K562 (cell line): ENCODE measurements at regions not wholly inside any gene's neighbourhood (a gene's known extent, or its start where the extent isn't known, plus 50 kb on each side); places are given as distances from the start of the nearest gene placed in this dataset.

Experiments
- BRCA1 ChIP-seq, 2 experiments: fragments of 450-650 bp in 1 of 2; sonication (generic) in 1 of 2; formaldehyde crosslinking in 1 of 2; IDR thresholded peaks; 2 replicates each; pipeline versions ENCODE4 v1.5.0 to v1.6.1; 2017 to 2020; ENCODE audit warnings: mild to moderate bottlenecking in 1 of 2, missing genetic modification reagents in 1 of 2
- CHCHD3 ChIP-seq: fragments of 250-450 bp; sonication (Bioruptor Pico); IDR thresholded peaks from 2 replicates; pipeline ENCODE4 v2.1.2; 2022; ENCODE audit warnings: mild to moderate bottlenecking
- GTF2F1 ChIP-seq: IDR thresholded peaks from 2 replicates; pipeline ENCODE4 v1.6.1; 2011; ENCODE audit warnings: low read depth, low read length, improper control_type of control experiment
- HDAC1 ChIP-seq, 2 experiments: fragments of 450-650 bp; IDR thresholded peaks; 2 replicates each; pipeline ENCODE4 v1.6.1; 2016 to 2017; ENCODE audit warnings: inconsistent platforms in 1 of 2, mild to moderate bottlenecking in 1 of 2, moderate library complexity in 1 of 2
- SMARCA4 ChIP-seq: fragments of 450-650 bp; IDR thresholded peaks from 2 replicates; pipeline ENCODE4 v1.6.1; 2016
- STAT5B ChIP-seq: fragments of 250-450 bp; sonication (Bioruptor Pico); IDR thresholded peaks from 2 replicates; pipeline ENCODE4 v1.8.0; 2021; ENCODE audit warnings: mild to moderate bottlenecking, inconsistent platforms
- YY1 ChIP-seq, 3 experiments: IDR thresholded peaks; 2 replicates each; pipeline ENCODE4 v1.6.1; 2011; ENCODE audit warnings: low read length in 2 of 3, mild to moderate bottlenecking in 2 of 3, moderate library complexity in 2 of 3, borderline replicate concordance in 1 of 3, control low read depth in 1 of 3, low read depth in 1 of 3; ENCODE audit not compliant: insufficient read depth in 3 of 3, insufficient replicate concordance in 2 of 3, control insufficient read depth in 1 of 3, insufficient read length in 1 of 3; ENCODE audit errors: extremely low read depth in 1 of 3
- ZNF197 ChIP-seq: fragments of 200-800 bp; sonication (Bioruptor generic); IDR thresholded peaks from 2 replicates; pipeline ENCODE4 v1.6.1; 2016; ENCODE audit warnings: low read depth, missing genetic modification characterization, missing compliant biosample characterization
- ZNF57 ChIP-seq: fragments of 450-650 bp; formaldehyde crosslinking; IDR thresholded peaks from 2 replicates; pipeline ENCODE4 v1.4.0; 2020; ENCODE audit warnings: mild to moderate bottlenecking, moderate library complexity
- ZNF785 ChIP-seq: fragments of 250-450 bp; sonication (Bioruptor Pico); IDR thresholded peaks from 2 replicates; pipeline ENCODE4 v1.4.0; 2020; ENCODE audit warnings: mild to moderate bottlenecking
- TF ChIP-seq, protein P1 (sequence below): IDR thresholded peaks from 3 replicates; pipeline ENCODE4 v1.6.1; 2011; ENCODE audit warnings: borderline replicate concordance, mild to moderate bottlenecking; ENCODE audit not compliant: insufficient read length, insufficient read depth
- TF ChIP-seq, protein P2 (sequence below): sonication (generic); formaldehyde crosslinking; IDR thresholded peaks from 2 replicates; pipeline ENCODE4 v1.8.1; 2023; ENCODE audit warnings: mild to moderate bottlenecking, missing genetic modification reagents
- TF ChIP-seq, protein P3 (sequence below): fragments of 250-450 bp; sonication (Bioruptor Pico); IDR thresholded peaks from 2 replicates; pipeline ENCODE4 v1.4.0; 2020
- TF ChIP-seq, protein P4 (sequence below): fragments of 250-450 bp; sonication (Bioruptor Pico); IDR thresholded peaks from 2 replicates; pipeline ENCODE4 v1.5.1; 2021; ENCODE audit warnings: mild to moderate bottlenecking
- TF ChIP-seq, protein P5 (sequence below): fragments of 450-650 bp; formaldehyde crosslinking; IDR thresholded peaks from 2 replicates; pipeline ENCODE4 v1.4.0; 2022; ENCODE audit warnings: missing genetic modification characterization

DNA sequence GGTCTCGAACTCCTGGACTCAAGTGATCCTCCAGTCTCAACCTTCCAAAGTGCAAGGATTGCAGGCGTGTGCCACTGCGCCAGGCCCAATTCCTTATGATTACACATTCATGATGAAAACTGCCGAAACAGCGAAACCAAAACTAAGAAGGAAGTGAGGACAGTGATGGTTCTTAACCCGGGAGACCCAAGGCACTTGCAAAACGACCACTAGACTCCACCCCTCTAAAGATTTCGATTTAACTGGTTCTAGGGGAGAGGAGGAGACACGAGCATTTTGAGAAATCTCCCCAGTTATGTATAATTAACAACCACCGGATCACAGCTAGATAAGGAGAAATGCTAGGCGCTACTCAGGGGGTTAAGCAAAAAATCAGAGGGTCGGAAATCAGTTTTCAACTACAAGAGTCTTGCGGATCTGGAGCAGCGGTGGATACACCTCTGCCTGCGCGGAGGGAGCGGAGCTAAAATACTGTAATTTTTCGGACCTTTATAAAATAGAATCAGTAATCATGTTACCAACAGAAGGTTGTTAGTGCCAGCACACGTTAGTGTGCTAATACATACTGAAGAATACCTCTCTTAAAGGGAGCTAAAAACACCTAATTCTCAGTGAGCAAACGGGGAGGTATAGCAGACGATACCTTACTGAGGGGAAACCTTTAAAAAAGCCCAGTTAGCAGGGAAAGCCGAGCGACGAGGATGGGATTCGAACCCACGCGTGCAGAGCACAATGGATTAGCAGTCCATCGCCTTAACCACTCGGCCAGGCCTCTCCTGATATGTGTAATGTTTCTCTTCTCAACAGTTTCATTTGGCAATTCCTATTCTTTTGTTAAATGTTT, 60.0 kb upstream of the BTN3A2 start (continued):
- TF ChIP-seq, protein P1, sequence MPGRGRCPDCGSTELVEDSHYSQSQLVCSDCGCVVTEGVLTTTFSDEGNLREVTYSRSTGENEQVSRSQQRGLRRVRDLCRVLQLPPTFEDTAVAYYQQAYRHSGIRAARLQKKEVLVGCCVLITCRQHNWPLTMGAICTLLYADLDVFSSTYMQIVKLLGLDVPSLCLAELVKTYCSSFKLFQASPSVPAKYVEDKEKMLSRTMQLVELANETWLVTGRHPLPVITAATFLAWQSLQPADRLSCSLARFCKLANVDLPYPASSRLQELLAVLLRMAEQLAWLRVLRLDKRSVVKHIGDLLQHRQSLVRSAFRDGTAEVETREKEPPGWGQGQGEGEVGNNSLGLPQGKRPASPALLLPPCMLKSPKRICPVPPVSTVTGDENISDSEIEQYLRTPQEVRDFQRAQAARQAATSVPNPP: no peak
- TF ChIP-seq HDAC1 (IDR thresholded peaks at IDR 0.05): peak; percentile 40 to 51; a peak in 1 of 4 replicates
- TF ChIP-seq GTF2F1: no peak
- TF ChIP-seq ZNF785: no peak
- TF ChIP-seq BRCA1 (IDR thresholded peaks at IDR 0.05): no peak
- TF ChIP-seq BRCA1 (CRISPR knock-in tag; IDR thresholded peaks at IDR 0.05): no peak
- peak in 1 of 3 experiments; percentile 12 for TF ChIP-seq YY1 (IDR thresholded peaks at IDR 0.05; ENCODE audit: borderline replicate concordance in 1 of 3, control insufficient read depth in 1 of 3, extremely low read depth in 1 of 3, insufficient read depth in 3 of 3, insufficient read length in 1 of 3, insufficient replicate concordance in 2 of 3, low read depth in 1 of 3, low read length in 2 of 3)
- TF ChIP-seq, protein P2, sequence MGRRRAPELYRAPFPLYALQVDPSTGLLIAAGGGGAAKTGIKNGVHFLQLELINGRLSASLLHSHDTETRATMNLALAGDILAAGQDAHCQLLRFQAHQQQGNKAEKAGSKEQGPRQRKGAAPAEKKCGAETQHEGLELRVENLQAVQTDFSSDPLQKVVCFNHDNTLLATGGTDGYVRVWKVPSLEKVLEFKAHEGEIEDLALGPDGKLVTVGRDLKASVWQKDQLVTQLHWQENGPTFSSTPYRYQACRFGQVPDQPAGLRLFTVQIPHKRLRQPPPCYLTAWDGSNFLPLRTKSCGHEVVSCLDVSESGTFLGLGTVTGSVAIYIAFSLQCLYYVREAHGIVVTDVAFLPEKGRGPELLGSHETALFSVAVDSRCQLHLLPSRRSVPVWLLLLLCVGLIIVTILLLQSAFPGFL: no peak
- TF ChIP-seq, protein P3, sequence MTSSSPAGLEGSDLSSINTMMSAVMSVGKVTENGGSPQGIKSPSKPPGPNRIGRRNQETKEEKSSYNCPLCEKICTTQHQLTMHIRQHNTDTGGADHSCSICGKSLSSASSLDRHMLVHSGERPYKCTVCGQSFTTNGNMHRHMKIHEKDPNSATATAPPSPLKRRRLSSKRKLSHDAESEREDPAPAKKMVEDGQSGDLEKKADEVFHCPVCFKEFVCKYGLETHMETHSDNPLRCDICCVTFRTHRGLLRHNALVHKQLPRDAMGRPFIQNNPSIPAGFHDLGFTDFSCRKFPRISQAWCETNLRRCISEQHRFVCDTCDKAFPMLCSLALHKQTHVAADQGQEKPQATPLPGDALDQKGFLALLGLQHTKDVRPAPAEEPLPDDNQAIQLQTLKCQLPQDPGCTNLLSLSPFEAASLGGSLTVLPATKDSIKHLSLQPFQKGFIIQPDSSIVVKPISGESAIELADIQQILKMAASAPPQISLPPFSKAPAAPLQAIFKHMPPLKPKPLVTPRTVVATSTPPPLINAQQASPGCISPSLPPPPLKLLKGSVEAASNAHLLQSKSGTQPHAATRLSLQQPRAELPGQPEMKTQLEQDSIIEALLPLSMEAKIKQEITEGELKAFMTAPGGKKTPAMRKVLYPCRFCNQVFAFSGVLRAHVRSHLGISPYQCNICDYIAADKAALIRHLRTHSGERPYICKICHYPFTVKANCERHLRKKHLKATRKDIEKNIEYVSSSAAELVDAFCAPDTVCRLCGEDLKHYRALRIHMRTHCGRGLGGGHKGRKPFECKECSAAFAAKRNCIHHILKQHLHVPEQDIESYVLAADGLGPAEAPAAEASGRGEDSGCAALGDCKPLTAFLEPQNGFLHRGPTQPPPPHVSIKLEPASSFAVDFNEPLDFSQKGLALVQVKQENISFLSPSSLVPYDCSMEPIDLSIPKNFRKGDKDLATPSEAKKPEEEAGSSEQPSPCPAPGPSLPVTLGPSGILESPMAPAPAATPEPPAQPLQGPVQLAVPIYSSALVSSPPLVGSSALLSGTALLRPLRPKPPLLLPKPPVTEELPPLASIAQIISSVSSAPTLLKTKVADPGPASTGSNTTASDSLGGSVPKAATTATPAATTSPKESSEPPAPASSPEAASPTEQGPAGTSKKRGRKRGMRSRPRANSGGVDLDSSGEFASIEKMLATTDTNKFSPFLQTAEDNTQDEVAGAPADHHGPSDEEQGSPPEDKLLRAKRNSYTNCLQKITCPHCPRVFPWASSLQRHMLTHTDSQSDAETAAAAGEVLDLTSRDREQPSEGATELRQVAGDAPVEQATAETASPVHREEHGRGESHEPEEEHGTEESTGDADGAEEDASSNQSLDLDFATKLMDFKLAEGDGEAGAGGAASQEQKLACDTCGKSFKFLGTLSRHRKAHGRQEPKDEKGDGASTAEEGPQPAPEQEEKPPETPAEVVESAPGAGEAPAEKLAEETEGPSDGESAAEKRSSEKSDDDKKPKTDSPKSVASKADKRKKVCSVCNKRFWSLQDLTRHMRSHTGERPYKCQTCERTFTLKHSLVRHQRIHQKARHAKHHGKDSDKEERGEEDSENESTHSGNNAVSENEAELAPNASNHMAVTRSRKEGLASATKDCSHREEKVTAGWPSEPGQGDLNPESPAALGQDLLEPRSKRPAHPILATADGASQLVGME: no peak
- TF ChIP-seq, protein P4, sequence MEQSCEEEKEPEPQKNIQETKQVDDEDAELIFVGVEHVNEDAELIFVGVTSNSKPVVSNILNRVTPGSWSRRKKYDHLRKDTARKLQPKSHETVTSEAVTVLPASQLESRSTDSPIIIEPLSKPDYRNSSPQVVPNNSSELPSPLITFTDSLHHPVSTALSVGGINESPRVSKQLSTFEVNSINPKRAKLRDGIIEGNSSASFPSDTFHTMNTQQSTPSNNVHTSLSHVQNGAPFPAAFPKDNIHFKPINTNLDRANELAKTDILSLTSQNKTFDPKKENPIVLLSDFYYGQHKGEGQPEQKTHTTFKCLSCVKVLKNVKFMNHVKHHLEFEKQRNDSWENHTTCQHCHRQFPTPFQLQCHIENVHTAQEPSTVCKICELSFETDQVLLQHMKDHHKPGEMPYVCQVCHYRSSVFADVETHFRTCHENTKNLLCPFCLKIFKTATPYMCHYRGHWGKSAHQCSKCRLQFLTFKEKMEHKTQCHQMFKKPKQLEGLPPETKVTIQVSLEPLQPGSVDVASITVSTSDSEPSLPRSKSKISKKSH (CRISPR knock-in tag): 0 out of 2 replicates have a peak, but pooled peaks have one; percentile 34
- TF ChIP-seq, protein P5, sequence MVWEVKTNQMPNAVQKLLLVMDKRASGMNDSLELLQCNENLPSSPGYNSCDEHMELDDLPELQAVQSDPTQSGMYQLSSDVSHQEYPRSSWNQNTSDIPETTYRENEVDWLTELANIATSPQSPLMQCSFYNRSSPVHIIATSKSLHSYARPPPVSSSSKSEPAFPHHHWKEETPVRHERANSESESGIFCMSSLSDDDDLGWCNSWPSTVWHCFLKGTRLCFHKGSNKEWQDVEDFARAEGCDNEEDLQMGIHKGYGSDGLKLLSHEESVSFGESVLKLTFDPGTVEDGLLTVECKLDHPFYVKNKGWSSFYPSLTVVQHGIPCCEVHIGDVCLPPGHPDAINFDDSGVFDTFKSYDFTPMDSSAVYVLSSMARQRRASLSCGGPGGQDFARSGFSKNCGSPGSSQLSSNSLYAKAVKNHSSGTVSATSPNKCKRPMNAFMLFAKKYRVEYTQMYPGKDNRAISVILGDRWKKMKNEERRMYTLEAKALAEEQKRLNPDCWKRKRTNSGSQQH: no peak; the same call in 1 of the 2 replicates
- TF ChIP-seq SMARCA4: peak; percentile 69; the same call in 1 of the 2 replicates
- no peak for TF ChIP-seq STAT5B (CRISPR knock-in tag)
- no peak for TF ChIP-seq ZNF57 (CRISPR knock-in tag)
- TF ChIP-seq CHCHD3 (CRISPR knock-in tag): no peak
- TF ChIP-seq ZNF197 (CRISPR knock-in tag): 0 out of 2 replicates have a peak, but pooled peaks have one; percentile 23
